ENCODE measurements at regions not wholly inside any gene's neighbourhood (a gene's known extent, or its start where the extent isn't known, plus 50 kb on each side); places are given as distances from the start of the nearest gene placed in this dataset.

DNA sequence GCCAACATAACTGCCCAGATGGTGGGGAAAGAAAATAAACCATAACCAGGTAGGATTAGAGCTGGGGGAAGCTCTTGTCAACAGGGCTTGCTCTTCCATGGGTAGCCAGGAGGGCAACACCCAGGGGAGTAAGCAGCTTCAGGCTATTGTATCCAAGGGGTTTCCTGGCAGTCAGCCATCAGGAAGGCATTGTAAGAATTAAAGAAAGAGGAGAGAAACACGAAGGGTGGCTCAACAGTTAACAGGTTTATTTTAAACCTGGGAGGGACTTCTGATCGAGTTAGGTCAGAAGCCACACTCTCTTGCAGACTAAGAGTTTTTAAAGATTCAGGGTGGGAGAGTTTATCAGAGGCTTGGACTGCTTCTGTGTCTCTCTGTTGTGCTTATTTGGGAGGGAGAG, 114.2 kb downstream of the QRSL1 start:
- no peak for DNase-seq (ENCODE audit: low read depth)
- TF ChIP-seq CTCF (conservative IDR thresholded peaks at IDR 0.05; ENCODE audit: low read depth, low read length), result no peak
- no peak overlapping the region for H3K4me3 ChIP-seq (ENCODE audit: low read length)

- no peak for TF ChIP-seq CTCF (conservative IDR thresholded peaks at IDR 0.05; ENCODE audit: low read depth, low read length)
- no peak overlapping the region for H3K4me3 ChIP-seq (ENCODE audit: low read length)
- no peak for DNase-seq (ENCODE audit: low read depth)
Measured at GRCh38 chr6:106740287-106740686, 110.9 kb downstream of the QRSL1 start.

- no peak for DNase-seq (ENCODE audit: low read depth)
- no peak overlapping the region for H3K4me3 ChIP-seq (ENCODE audit: low read length)
- no peak for TF ChIP-seq CTCF (conservative IDR thresholded peaks at IDR 0.05; ENCODE audit: low read depth, low read length)
Measured at GRCh38 chr6:106739387-106739786, 110.0 kb downstream of the QRSL1 start.

GRCh38 chr6:106736502-106736901, 107.1 kb downstream of the QRSL1 start:
- H3K4me3 ChIP-seq (ENCODE audit: low read length), result no peak overlapping the region
- DNase-seq (ENCODE audit: low read depth), result no peak
- TF ChIP-seq CTCF (conservative IDR thresholded peaks at IDR 0.05; ENCODE audit: low read depth, low read length), result no peak

- H3K4me3 ChIP-seq (ENCODE audit: low read length), result no peak overlapping the region
- no peak for TF ChIP-seq CTCF (conservative IDR thresholded peaks at IDR 0.05; ENCODE audit: low read depth, low read length)
- no peak for DNase-seq (ENCODE audit: low read depth)
Measured at GRCh38 chr6:106735828-106736227, 106.5 kb downstream of the QRSL1 start.

DNA sequence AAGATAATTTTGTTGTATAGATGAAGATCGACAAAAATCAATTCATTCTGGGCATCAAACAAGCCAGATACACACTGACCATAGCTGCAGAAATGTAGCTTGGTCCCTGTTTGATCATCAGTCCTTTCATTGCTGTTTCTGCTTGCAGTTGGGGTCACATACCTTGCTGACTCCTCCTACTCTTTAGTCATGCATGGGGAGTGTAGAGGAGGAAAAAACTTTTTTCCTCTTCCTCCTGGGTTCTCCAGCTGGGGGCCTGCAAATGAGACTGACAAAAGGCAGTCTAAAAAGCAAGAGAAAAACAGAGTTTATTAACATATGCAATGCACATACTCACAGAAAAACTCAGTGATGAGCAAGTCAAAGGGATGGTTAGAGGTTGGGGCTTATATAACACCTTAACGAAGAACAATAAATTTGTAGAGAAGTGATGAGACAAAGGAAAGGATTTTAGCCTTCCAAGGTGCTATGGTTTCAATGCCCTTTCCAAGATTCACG, 105.8 kb downstream of the QRSL1 start:
- no peak for DNase-seq (ENCODE audit: low read depth)
- no peak for TF ChIP-seq CTCF (conservative IDR thresholded peaks at IDR 0.05; ENCODE audit: low read depth, low read length)
- no peak overlapping the region for H3K4me3 ChIP-seq (ENCODE audit: low read length)

GRCh38 chr6:106733386-106733785, 104.0 kb downstream of the QRSL1 start:
- no peak overlapping the region for H3K4me3 ChIP-seq (ENCODE audit: low read length)
- no peak for TF ChIP-seq CTCF (conservative IDR thresholded peaks at IDR 0.05; ENCODE audit: low read depth, low read length)
- no peak for DNase-seq (ENCODE audit: low read depth)
